HG02970 (cell line): ENCODE measurements at regions not wholly inside any gene's neighbourhood (a gene's known extent, or its start where the extent isn't known, plus 50 kb on each side); places are given as distances from the start of the nearest gene placed in this dataset.
"Not testable (repeated sequence)": the region's sequence is repeated elsewhere in the genome, so short reads cannot be mapped to it uniquely, and the experiment has no call there.

Source experiments
- ATAC-seq: cut with Tn5 transposase; IDR thresholded peaks from one replicate; pipeline ENCODE4 v1.9.1; 2021; ENCODE audit warnings: mild to moderate bottlenecking, moderate library complexity, moderate number of reproducible peaks; ENCODE audit not compliant: unreplicated experiment, low FRiP score

DNA sequence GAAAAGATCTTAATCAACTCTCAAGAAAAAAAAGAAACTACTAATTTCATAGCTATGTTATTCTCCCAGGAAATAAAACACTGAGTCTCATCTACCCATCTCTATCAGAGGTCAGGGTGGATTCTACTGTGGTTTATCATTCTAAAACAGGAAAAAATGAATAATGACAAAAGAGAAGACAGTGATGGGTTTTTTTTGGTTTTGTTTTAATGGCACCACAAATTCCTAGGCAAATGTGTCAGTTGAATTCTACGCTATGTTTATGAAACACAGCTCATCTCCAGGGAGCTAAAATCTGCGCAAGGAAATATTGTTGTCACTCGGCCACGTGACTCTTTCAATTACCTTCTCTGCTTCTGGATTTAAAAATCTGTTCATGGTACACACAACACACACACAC, 393.4 kb upstream of the SORCS1 start:
- no peak for ATAC-seq

- ATAC-seq = no peak
These were observed 389.8 kb upstream of the SORCS1 start for GRCh38 chr10:107554333-107554732.

DNA sequence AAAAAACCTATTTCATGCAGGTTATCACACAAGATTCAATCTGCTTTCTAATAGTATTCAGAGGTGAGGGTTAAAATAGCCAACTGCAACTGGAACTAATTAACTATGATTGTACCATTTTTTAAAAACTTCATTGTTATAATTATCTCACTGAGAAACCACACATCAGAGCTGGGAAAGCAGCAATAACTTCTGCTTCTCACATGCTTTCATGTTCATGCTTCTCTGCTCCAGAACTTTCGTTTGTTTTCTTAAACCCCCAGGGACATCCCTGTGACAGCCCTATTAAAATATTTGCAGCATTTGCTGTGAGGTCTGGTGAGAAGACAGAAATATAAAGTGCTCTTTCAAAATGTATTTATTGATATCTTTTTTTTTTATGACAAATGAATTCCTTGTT, 389.0 kb upstream of the SORCS1 start:
- ATAC-seq = no peak

GRCh38 chr10:107552963-107553362, 388.5 kb upstream of the SORCS1 start:
- ATAC-seq = no peak

DNA sequence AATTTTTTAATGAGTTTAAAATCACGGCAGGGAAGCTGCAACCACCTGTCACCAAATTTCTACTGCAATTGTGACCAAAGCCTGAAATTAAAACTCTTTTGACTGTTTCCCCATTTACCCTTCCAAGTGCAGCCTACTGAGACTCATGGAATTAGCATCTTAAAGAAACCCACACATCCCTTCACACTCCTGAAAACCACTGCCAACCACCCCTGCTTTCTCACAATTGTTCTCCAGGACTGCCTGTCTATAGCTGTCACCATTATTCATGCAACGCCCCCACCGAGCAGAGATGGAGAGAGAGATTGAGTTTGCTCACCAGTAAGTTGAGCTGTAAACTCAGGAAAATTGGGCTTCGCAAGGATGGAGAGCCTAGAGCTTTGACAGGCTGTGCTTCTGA, 383.8 kb upstream of the SORCS1 start:
- ATAC-seq = no peak

DNA sequence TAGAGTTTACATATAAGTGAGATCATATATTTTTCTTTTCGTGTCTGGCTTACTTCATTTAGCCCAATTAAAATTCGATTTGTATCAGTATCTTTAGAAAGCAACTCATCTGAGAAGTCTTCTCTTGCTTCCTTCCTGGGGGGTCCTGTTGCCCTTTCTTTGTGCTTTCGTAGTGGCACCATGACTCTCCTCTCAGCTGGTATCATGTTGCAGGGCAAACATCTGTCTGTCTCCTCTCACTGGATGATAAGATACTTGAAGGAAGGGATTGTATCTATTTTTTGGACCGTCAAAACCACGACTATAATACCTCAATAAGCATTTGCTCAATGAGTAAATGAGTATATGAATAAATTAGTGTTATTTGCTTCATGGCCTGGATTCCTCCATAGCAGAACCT, 382.5 kb upstream of the SORCS1 start:
- no peak for ATAC-seq

GRCh38 chr10:107546284-107546683, 381.8 kb upstream of the SORCS1 start:
- no peak for ATAC-seq

- ATAC-seq = no peak
These were observed 381.2 kb upstream of the SORCS1 start for GRCh38 chr10:107545717-107546116.

DNA sequence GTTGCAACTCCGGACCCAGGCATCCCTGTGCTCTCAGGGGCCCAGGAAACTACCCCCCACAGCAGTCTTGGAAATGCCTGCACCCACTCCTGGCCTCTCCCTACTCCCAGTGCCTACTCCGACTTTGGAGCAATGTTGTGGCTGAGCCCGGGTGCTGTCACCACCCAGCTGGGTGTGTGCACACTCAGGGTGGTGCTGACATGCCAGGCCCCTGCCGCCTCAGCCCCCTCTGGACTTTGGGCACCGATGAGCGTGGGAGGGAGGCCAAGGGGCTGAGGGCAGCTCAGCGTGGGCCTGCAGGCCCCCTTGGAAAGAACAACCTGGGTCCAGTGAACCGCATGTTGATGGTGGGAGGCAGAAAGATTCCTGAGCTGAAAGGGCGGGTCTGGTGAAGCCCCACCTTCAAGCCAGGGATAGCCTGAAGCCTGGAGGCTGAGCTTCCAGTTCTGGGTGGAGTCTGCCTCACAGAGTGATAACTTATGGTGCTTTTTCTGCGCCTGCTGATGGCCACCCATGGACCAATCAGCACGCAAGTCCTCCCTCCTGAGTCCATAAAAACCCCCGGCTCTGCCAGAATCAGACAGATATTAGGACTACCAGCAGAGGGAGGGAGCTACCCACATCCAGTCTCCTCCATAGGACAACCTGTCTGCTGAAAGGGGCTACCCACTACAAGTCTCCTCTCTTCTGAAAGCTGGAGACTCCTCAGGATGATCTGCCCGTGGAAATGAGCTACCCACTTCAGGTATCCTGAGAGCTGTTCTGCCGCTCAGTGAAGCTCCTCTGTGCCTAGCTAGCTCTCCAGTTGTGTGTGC, 380.4 kb upstream of the SORCS1 start:
- no peak for ATAC-seq

- no peak for ATAC-seq
These were observed 378.1 kb upstream of the SORCS1 start for GRCh38 chr10:107542607-107543006.

DNA sequence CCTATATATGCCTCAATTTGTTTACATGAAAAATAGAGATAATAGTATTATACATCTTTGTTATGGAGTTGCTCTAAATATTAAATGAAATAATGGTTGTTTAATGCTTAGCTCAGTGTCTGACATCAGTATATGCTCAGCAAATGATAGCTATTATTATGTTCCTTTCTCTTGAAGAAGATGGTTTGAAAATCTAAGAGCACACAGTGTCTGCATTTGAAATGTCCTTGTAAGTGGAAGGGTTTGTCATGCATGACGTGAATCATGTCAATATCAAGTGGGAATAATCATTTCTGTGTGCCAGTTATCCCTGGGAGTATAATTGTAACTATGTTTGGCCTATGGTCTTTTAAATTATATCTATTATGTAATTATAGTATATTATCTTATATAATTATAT, 377.5 kb upstream of the SORCS1 start:
- no peak for ATAC-seq

DNA sequence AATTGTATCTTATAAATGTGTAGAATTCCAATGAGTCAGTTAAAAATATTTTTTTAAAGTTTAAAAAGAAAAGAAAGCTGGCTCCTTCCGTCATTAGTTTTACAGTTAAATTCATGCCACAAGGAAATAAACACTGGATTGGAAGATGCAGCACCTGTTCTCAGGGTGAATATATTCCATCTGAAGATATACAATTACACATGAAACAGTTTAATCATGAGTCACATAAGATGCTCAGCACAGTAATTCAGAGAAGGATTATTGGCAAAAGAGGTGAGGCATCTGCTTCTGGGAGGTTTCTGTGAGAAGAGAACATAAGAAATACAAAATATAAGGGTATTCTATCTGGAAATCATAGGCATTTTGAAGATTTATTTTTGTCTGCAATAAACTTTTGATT, 376.5 kb upstream of the SORCS1 start:
- no peak for ATAC-seq

GRCh38 chr10:107529350-107529749, 364.8 kb upstream of the SORCS1 start:
- ATAC-seq = no peak

DNA sequence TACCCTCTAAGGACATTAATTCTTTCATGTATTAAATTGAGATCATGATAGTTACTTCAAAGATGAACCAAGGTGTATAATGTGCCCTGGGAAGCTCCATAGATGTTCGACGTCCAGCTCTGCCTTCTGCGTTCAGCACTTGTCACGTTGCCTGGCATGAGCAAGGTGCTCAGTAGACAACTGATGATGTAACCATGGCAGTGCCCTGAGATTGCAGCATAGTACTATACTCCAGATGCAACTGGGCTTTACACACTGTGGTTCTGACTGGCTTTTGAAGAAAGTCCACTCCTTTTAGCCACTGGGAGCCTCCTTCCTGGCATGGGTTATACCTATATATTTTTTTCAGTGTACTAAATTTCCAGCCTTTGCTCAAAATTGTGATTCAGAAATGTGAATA, 355.8 kb upstream of the SORCS1 start:
- no peak for ATAC-seq

- ATAC-seq = no peak
These were observed 353.3 kb upstream of the SORCS1 start for GRCh38 chr10:107517811-107518210.

DNA sequence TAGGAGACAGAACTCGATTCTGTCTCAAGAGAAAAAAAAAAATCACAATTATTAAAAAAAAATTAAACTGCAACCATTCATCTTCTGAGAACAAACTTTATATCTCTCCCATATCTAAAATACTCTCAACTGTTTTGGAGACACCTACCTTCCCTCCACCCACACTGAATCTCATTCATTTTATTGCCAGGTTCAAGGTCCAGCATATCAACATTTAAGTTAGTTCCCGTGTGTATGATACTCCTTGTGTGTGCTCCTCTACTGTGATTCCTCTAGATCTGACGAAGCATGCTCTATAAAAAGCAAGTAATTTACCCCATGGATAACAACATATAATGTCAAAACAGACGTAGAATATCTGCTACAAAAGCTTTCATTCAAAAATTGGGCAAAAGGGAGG, 351.8 kb upstream of the SORCS1 start:
- ATAC-seq = no peak

GRCh38 chr10:107504011-107504410, 339.5 kb upstream of the SORCS1 start:
- not testable (repeated sequence) for ATAC-seq

DNA sequence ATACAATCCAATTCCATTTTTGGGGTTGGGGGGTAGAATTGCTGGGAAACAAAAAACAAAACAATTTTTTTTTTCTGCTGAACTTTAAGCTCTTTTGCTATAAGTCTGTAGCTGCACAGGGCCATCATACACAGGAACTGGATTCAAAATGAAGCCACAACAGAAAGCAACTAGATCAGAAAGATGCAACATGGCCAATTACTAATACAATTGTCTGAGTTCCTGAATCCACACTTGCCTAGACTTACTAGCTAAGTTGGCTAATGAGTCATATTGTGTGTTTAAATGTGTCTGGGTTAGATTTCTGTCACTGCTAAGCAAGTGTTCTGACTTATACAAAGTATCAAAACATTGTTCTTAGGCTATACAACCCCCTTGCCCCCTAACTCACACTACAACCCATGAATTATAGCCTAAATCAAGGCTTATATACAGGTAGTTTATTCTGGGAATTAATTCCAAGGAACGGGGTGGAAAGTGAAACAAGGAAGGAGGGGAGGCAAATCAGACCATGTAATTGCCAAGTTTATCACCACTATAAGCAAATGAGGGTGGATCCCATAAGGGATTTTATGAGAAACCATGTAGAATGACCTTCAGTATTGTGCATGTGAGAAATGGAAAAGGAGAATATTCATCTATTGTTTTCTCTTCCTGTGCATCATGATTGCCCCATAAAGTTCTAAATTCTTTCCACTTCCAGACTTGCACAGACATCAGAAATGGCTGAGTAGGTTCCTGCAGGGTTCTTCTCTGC, 337.9 kb upstream of the SORCS1 start:
- no peak for ATAC-seq

- no peak for ATAC-seq
These were observed 334.5 kb upstream of the SORCS1 start for GRCh38 chr10:107498983-107499382.

- no peak for ATAC-seq
These were observed 332.5 kb upstream of the SORCS1 start for GRCh38 chr10:107497024-107497423.

- ATAC-seq = no peak
These were observed 332.1 kb upstream of the SORCS1 start for GRCh38 chr10:107496594-107496993.

DNA sequence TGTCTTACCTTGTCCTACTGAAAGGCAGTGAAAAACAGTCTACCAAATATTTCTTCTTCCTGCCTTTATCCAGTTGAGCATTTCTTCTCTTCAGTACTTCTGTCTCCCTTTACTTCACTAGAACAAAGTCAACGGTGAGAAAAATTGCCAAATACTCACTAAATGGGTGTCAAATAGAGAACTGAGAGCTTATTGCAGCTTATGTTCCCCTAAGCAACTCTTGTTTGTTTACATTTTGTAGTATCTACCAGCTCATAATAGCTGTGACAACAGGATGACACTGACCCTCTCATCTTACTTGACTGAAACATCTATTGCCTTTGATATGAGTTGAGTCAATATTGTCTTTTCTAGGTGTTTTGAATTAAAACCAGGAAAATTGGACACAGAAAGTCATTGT, 327.9 kb upstream of the SORCS1 start:
- ATAC-seq = no peak
